Trophoblast cell (in vitro differentiated cells and primary cell): ENCODE measurements at regions not wholly inside any gene's neighbourhood (a gene's known extent, or its start where the extent isn't known, plus 50 kb on each side); places are given as distances from the start of the nearest gene placed in this dataset.

Source experiments
- DNase-seq, 2 donors: peaks; one replicate each; pipeline ENCODE4 v3.0.0-alpha.2; 2016
- H2AFZ ChIP-seq: 2 replicates; pipeline ENCODE4 v1.6.1; 2013; ENCODE audit warnings: low read length, moderate library complexity, mild to moderate bottlenecking; ENCODE audit not compliant: insufficient read depth, poor library complexity
- H2AK5ac ChIP-seq: 2 replicates; pipeline ENCODE4 v1.6.1; 2013; ENCODE audit warnings: mild to moderate bottlenecking, low read length
- H2BK120ac ChIP-seq: 2 replicates; pipeline ENCODE4 v1.6.1; 2013; ENCODE audit warnings: low read length, mild to moderate bottlenecking, moderate library complexity; ENCODE audit not compliant: insufficient read depth, poor library complexity
- H2BK12ac ChIP-seq: 2 replicates; pipeline ENCODE4 v1.6.1; 2013; ENCODE audit warnings: mild to moderate bottlenecking, low read length, moderate library complexity
- H2BK5ac ChIP-seq: 2 replicates; pipeline ENCODE4 v1.6.1; 2013; ENCODE audit warnings: low read length, low read depth, moderate library complexity, mild to moderate bottlenecking; ENCODE audit not compliant: poor library complexity
- H3K14ac ChIP-seq: 2 replicates; pipeline ENCODE4 v1.6.1; 2013; ENCODE audit warnings: mild to moderate bottlenecking, low read length
- H3K18ac ChIP-seq: 2 replicates; pipeline ENCODE4 v1.6.1; 2013; ENCODE audit warnings: mild to moderate bottlenecking, low read length
- H3K23ac ChIP-seq: 2 replicates; pipeline ENCODE4 v1.6.1; 2013; ENCODE audit warnings: low read length
- H3K27ac ChIP-seq: 2 replicates; pipeline ENCODE4 v1.5.1; 2013; ENCODE audit warnings: low read depth, mild to moderate bottlenecking, inconsistent platforms, low read length, moderate library complexity
- H3K27me3 ChIP-seq: 2 replicates; pipeline ENCODE4 v1.6.1; 2013; ENCODE audit warnings: inconsistent platforms, mild to moderate bottlenecking, low read length, moderate library complexity; ENCODE audit not compliant: insufficient read depth
- H3K36me3 ChIP-seq, 2 experiments: 1 replicate in 1 of 2; 2 replicates in 1 of 2; pipeline ENCODE4 v1.6.1; 2013; ENCODE audit warnings: low read length in 2 of 2, mild to moderate bottlenecking in 2 of 2, moderate library complexity in 1 of 2; ENCODE audit not compliant: insufficient read depth in 2 of 2, control insufficient read depth in 1 of 2
- H3K4ac ChIP-seq: 2 replicates; pipeline ENCODE4 v1.6.1; 2013; ENCODE audit warnings: low read depth, mild to moderate bottlenecking, low read length, moderate library complexity
- H3K4me1 ChIP-seq, 2 experiments: 1 replicate in 1 of 2; 2 replicates in 1 of 2; pipeline ENCODE4 v1.6.1; 2013; ENCODE audit warnings: low read length in 2 of 2, mild to moderate bottlenecking in 2 of 2, moderate library complexity in 1 of 2; ENCODE audit not compliant: insufficient read depth in 2 of 2, control insufficient read depth in 1 of 2
- H3K4me2 ChIP-seq: 2 replicates; pipeline ENCODE4 v1.6.1; 2013; ENCODE audit warnings: inconsistent platforms, mild to moderate bottlenecking, low read length, moderate library complexity
- H3K4me3 ChIP-seq: 2 replicates; pipeline ENCODE4 v1.5.1; 2013; ENCODE audit warnings: mild to moderate bottlenecking, low read depth, low read length, inconsistent platforms
- H3K79me1 ChIP-seq: one replicate; pipeline ENCODE4 v1.6.1; 2013; ENCODE audit warnings: low read length
- H3K79me2 ChIP-seq: 2 replicates; pipeline ENCODE4 v1.6.1; 2013; ENCODE audit warnings: low read length, mild to moderate bottlenecking; ENCODE audit not compliant: control insufficient read depth, insufficient read depth, poor library complexity
- H3K9ac ChIP-seq: 2 replicates; pipeline ENCODE4 v1.6.1; 2013; ENCODE audit warnings: mild to moderate bottlenecking, low read length
- H3K9me3 ChIP-seq: 2 replicates; pipeline ENCODE4 v1.6.1; 2013; ENCODE audit warnings: low read depth, mild to moderate bottlenecking, control low read depth, inconsistent platforms, low read length; ENCODE audit not compliant: insufficient read depth
- H4K12ac ChIP-seq: 2 replicates; pipeline ENCODE4 v1.6.1; 2013; ENCODE audit warnings: low read depth, mild to moderate bottlenecking, low read length, moderate library complexity
- H4K8ac ChIP-seq: 2 replicates; pipeline ENCODE4 v1.6.1; 2013; ENCODE audit warnings: low read depth, mild to moderate bottlenecking, low read length, moderate library complexity
- H4K91ac ChIP-seq: one replicate; pipeline ENCODE4 v1.6.1; 2013; ENCODE audit warnings: low read depth, mild to moderate bottlenecking, low read length, moderate library complexity
- WGBS: extraction: QIAGEN DNeasy Blood & Tissue Kit; methylation state at CpG from one replicate; pipeline ENCODE4 v1.1.7; 2013; ENCODE audit warnings: missing lambda C conversion rate; ENCODE audit not compliant: insufficient read length, insufficient coverage; ENCODE audit errors: extremely low coverage; 5-methylcytosine and 5-hydroxymethylcytosine counted together

DNA sequence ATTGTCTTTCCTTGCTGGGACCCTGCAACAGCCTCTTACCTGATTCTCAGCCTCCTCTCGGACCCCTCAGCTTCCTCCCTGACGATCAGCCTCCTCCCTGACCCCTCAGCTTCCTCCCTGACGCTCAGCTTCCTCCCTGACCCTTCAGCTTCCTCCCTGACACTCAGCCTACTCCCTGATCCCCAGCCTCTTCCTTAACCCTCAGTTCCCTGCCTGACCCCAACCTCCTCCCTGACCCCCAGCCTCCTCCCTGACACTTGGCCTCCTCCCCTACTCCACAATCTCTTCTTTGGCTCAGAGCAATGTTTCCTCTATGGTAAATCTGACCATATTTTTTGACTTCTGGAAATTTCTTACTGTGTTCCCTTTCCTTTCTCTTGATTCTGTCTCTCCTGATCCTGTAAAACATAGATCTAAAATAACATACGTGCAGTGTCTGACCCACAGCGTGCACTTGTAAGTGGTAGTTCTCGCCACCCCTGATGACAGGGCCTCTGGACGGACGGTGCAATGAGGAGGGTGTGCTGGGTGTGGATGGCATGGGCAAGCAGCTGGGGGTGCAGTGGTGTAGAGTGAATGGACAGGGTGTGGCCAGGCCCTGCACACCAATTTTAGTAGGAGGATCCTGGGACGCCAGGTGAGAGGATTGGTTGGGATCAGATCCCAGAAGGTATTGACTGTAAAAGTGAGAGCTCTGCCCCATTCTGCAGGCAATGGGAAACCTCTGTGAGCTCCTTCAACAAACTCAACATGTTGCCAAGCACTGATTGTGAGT lies 264.1 kb downstream of the FOXD2 start:
- Histone ChIP-seq H4K12ac (no peak overlapping the region), H3K79me1 (no peaks in the 10 kb centered on the region), H3K79me2 (no peaks in the 10 kb centered on the region), H3K4me2 (no peak overlapping the region), H2BK120ac (no peak overlapping the region), H3K4ac (no peak overlapping the region), H3K27me3 (no peaks in the 10 kb centered on the region), H3K9me3 (no peaks in the 10 kb centered on the region), H2AK5ac (no peak overlapping the region), H3K14ac (no peak overlapping the region), H3K36me3 (no peaks in the 10 kb centered on the region), H2AFZ (no peak overlapping the region), H3K27ac (no peak overlapping the region), H4K8ac (no peak overlapping the region), H3K4me3 (no peak overlapping the region), H3K23ac (no peak overlapping the region), H4K91ac (no peak overlapping the region), H3K9ac (no peak overlapping the region), H3K18ac (no peak overlapping the region), H2BK5ac (no peak overlapping the region), H3K4me1 (no peaks in the 10 kb centered on the region), H2BK12ac (no peak overlapping the region)
- no CpG with 5 or more reads among the region's 9 CpGs for WGBS
- no peak for DNase-seq

GRCh38 chr1:47703156-47703825 lies 265.4 kb downstream of the FOXD2 start:
- H3K79me2 ChIP-seq = no peaks in the 10 kb centered on the region
- DNase-seq = no peak
- H3K27me3 ChIP-seq = peaks cover 10% of the 10 kb centered on the region
- H3K79me1 ChIP-seq = no peaks in the 10 kb centered on the region
- no peaks in the 10 kb centered on the region for H3K4me1 ChIP-seq
- H3K14ac ChIP-seq = no peak overlapping the region
- H4K91ac ChIP-seq = no peak overlapping the region
- H2BK120ac ChIP-seq = no peak overlapping the region
- no peak overlapping the region for H3K9ac ChIP-seq
- H4K12ac ChIP-seq = no peak overlapping the region
- H3K23ac ChIP-seq = no peak overlapping the region
- H2AFZ ChIP-seq = no peak overlapping the region
- no CpG with 5 or more reads among the region's 9 CpGs for WGBS
- H3K4me2 ChIP-seq = no peak overlapping the region
- H4K8ac ChIP-seq = no peak overlapping the region
- no peak overlapping the region for H2BK12ac ChIP-seq
- H3K4me3 ChIP-seq = no peak overlapping the region
- no peaks in the 10 kb centered on the region for H3K9me3 ChIP-seq
- no peak overlapping the region for H3K4ac ChIP-seq
- H2AK5ac ChIP-seq = no peak overlapping the region
- no peak overlapping the region for H3K18ac ChIP-seq
- no peak overlapping the region for H2BK5ac ChIP-seq
- no peak overlapping the region for H3K27ac ChIP-seq
- no peaks in the 10 kb centered on the region for H3K36me3 ChIP-seq

DNA sequence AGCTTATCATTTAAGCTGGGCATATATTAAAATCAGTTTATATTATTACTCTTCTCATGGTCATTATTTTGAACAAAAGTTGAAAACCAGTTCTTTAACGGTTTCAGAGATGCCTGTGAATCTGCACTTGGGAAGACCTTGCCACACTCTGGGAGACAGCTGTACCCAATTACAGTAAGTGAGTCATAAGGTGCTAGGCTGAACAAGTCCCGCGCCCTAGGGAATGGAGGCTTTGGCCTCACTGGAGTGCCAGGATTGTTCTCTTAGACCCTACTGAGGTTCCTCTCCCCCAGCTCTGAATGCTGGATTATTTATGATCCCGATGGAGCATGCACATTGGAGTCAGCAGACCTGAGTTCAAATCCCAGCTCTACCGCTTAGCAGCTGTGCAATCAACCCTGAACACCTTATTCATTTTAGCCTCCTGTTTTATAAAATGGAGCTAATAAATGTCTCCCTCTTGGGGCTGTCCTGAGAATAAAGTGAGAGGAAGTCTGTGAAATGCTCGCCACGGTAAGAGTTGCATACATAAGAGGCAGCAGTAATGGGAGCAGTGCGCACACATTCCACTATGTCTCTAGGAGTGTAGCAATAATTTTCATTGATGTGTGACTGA lies 266.2 kb downstream of the FOXD2 start:
- H3K36me3 ChIP-seq = no peaks in the 10 kb centered on the region
- H3K9me3 ChIP-seq = no peaks in the 10 kb centered on the region
- H4K8ac ChIP-seq = no peak overlapping the region
- WGBS = no CpG with 5 or more reads among the region's 8 CpGs
- no peak overlapping the region for H4K12ac ChIP-seq
- H3K9ac ChIP-seq = no peak overlapping the region
- H2BK12ac ChIP-seq = no peak overlapping the region
- peaks cover 1 to 4% of the 10 kb centered on the region in 2 experiments for H3K4me1 ChIP-seq
- H3K14ac ChIP-seq = no peak overlapping the region
- H2AFZ ChIP-seq = no peak overlapping the region
- H3K27me3 ChIP-seq = peaks cover 18% of the 10 kb centered on the region
- H3K4me2 ChIP-seq = no peak overlapping the region
- no peaks in the 10 kb centered on the region for H3K79me2 ChIP-seq
- H3K4me3 ChIP-seq = no peak overlapping the region
- H3K4ac ChIP-seq = no peak overlapping the region
- H2AK5ac ChIP-seq = no peak overlapping the region
- peak in 1 of 2 donors; percentile 36 for DNase-seq
- no peaks in the 10 kb centered on the region for H3K79me1 ChIP-seq
- H2BK120ac ChIP-seq = no peak overlapping the region
- H3K18ac ChIP-seq = no peak overlapping the region
- no peak overlapping the region for H4K91ac ChIP-seq
- no peak overlapping the region for H3K23ac ChIP-seq
- no peak overlapping the region for H3K27ac ChIP-seq
- no peak overlapping the region for H2BK5ac ChIP-seq

DNA sequence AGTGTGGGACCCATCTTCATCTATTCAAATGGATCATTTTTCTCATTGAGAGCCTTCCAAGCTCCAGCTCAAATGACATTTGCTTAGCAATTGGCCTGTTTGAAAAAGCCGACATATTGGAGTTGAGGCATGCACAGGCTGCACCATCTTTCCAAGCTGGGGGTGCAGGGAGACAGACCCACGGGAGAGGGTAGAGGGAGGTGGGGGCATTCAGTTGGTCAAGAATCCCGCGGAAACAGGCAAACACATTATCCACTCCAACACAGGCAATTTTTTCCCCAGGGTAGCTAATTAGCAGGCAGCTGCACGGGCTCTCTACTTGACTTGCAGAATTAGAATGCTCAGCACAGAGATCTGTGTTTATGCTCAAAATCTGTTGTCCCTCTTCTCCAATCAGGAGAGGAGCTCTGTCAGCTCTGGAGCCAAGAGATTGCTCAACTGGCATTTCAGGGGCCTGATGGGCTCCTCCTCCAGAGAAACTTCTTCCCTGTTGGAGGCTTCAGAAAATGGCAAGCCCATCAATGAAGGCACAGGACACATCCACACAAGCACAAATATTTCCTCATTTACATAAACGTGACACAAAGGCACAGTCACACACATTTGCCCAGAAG lies 267.8 kb downstream of the FOXD2 start:
- no CpG with 5 or more reads among the region's 6 CpGs for WGBS
- no peaks in the 10 kb centered on the region for H3K79me1 ChIP-seq
- no peaks in the 10 kb centered on the region for H3K9me3 ChIP-seq

More for the DNA sequence above, 267.8 kb downstream of the FOXD2 start:
- Histone ChIP-seq H2BK5ac (no peak overlapping the region), H4K8ac (no peak overlapping the region), H3K4me2 (no peak overlapping the region), H3K36me3 (no peaks in the 10 kb centered on the region), H3K14ac (no peak overlapping the region), H2AK5ac (no peak overlapping the region), H2BK12ac (no peak overlapping the region), H4K91ac (no peak overlapping the region), H3K79me2 (no peaks in the 10 kb centered on the region), H3K18ac (no peak overlapping the region), H3K23ac (no peak overlapping the region), H3K4ac (no peak overlapping the region), H3K27me3 (peaks cover 32% of the 10 kb centered on the region), H3K9ac (no peak overlapping the region), H4K12ac (no peak overlapping the region), H3K4me3 (no peak overlapping the region), H3K27ac (no peak overlapping the region), H2AFZ (no peak overlapping the region), H3K4me1 (peaks cover 9 to 15% of the 10 kb centered on the region in 2 experiments), H2BK120ac (no peak overlapping the region)
- DNase-seq = no peak
